A549 (cell line): ENCODE measurements at regions not wholly inside any gene's neighbourhood (a gene's known extent, or its start where the extent isn't known, plus 50 kb on each side); places are given as distances from the start of the nearest gene placed in this dataset.

ENCODE experiments used
- EP300 ChIP-seq, 2 experiments: fragments of >200 bp; sonication (Bioruptor Twin); formaldehyde crosslinking; IDR thresholded peaks; 2 replicates in 1 of 2; 3 replicates in 1 of 2; pipeline ENCODE4 v1.6.1; 2016 to 2017
- ESRRA ChIP-seq: fragments of 150-350 bp; IDR thresholded peaks from 2 replicates; pipeline ENCODE4 v1.6.1; 2014; ENCODE audit warnings: mild to moderate bottlenecking, low read length, borderline replicate concordance
- JUN ChIP-seq, 2 experiments: fragments of >200 bp; sonication (Bioruptor Twin); formaldehyde crosslinking; IDR thresholded peaks; 2 replicates in 1 of 2; 3 replicates in 1 of 2; pipeline ENCODE4 v1.6.1; 2016 to 2017
- KDM1A ChIP-seq: fragments of 200-600 bp; sonication (generic); IDR thresholded peaks from 2 replicates; pipeline ENCODE4 v1.6.1; 2016; ENCODE audit warnings: low read depth, mild to moderate bottlenecking
- MAZ ChIP-seq: fragments of 150-350 bp; IDR thresholded peaks from 2 replicates; pipeline ENCODE4 v1.6.1; 2014; ENCODE audit warnings: antibody characterized with exemption, low read depth, low read length, borderline replicate concordance
- POLR2A ChIP-seq: IDR thresholded peaks from 2 replicates; pipeline ENCODE4 v1.6.1; 2012; ENCODE audit warnings: mild to moderate bottlenecking, low read length
- RAD21 ChIP-seq, 2 experiments: fragments of >200 bp in 1 of 2; sonication (Bioruptor Twin) in 1 of 2; formaldehyde crosslinking in 1 of 2; IDR thresholded peaks in 1 of 2; conservative IDR thresholded peaks in 1 of 2; 2 replicates in 1 of 2; 3 replicates in 1 of 2; pipeline ENCODE4 v1.6.1; 2012 to 2018; ENCODE audit warnings: inconsistent platforms in 1 of 2
- RCOR1 ChIP-seq: fragments of 150-350 bp; IDR thresholded peaks from 2 replicates; pipeline ENCODE4 v1.6.1; 2014; ENCODE audit warnings: antibody characterized with exemption, low read length, low read depth
- TP53 ChIP-seq: fragments of 250-450 bp; sonication (Bioruptor Pico); IDR thresholded peaks from 2 replicates; pipeline ENCODE4 v1.5.0; 2021; ENCODE audit warnings: mild to moderate bottlenecking, moderate library complexity
- TF ChIP-seq, protein P1 (sequence below): fragments of >200 bp; sonication (Bioruptor Twin); formaldehyde crosslinking; IDR thresholded peaks from 3 replicates; pipeline ENCODE4 v1.5.1; 2016
- TF ChIP-seq, protein P2 (sequence below): fragments of 250-450 bp; sonication (Bioruptor Pico); IDR thresholded peaks from 2 replicates; pipeline ENCODE4 v1.5.0; 2021; ENCODE audit warnings: mild to moderate bottlenecking, moderate library complexity, borderline replicate concordance
- TF ChIP-seq, protein P3 (sequence below): IDR thresholded peaks from 2 replicates; pipeline ENCODE4 v1.6.1; 2012; ENCODE audit warnings: low read depth, borderline replicate concordance
- TF ChIP-seq, protein P4 (sequence below): IDR thresholded peaks from 2 replicates; pipeline ENCODE4 v1.6.1; 2012
- TF ChIP-seq, protein P5 (sequence below): fragments of 200-600 bp; sonication (generic); IDR thresholded peaks from 2 replicates; pipeline ENCODE4 v1.6.1; 2016; ENCODE audit warnings: antibody characterized with exemption, mild to moderate bottlenecking, moderate library complexity

DNA sequence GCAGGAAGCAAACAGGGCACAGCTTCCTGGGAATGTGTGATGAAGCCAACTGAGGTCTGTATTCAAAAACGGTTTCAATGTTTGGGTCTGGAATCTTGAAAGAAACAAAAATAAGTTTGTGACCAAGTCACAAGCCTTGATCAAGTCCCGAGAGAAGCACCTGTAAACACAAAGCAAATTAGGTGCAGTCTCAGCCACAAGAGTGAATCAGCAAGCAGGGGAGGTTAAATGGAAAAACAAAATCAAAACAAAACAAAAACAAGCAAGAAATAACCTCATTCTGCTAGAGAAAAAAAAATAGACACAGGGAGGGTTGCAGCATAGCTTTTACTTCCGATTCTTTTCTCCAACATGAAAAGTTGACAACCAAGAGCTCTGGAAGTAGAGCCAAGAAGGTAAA lies 201.7 kb downstream of the CLIC5 start:
- TF ChIP-seq, protein P1, sequence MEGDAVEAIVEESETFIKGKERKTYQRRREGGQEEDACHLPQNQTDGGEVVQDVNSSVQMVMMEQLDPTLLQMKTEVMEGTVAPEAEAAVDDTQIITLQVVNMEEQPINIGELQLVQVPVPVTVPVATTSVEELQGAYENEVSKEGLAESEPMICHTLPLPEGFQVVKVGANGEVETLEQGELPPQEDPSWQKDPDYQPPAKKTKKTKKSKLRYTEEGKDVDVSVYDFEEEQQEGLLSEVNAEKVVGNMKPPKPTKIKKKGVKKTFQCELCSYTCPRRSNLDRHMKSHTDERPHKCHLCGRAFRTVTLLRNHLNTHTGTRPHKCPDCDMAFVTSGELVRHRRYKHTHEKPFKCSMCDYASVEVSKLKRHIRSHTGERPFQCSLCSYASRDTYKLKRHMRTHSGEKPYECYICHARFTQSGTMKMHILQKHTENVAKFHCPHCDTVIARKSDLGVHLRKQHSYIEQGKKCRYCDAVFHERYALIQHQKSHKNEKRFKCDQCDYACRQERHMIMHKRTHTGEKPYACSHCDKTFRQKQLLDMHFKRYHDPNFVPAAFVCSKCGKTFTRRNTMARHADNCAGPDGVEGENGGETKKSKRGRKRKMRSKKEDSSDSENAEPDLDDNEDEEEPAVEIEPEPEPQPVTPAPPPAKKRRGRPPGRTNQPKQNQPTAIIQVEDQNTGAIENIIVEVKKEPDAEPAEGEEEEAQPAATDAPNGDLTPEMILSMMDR: no peak
- TF ChIP-seq RCOR1 (no peak), KDM1A (no peak), TP53 (CRISPR knock-in tag) (no peak), POLR2A (no peak), JUN (IDR thresholded peaks at IDR 0.05) (no peak), EP300 (IDR thresholded peaks at IDR 0.05) (no peak), RAD21 (conservative IDR thresholded peaks at IDR 0.05 in 1 of 2, IDR thresholded peaks at IDR 0.05 in 1 of 2) (no peak), MAZ (no peak), ESRRA (no peak)
- TF ChIP-seq, protein P2, sequence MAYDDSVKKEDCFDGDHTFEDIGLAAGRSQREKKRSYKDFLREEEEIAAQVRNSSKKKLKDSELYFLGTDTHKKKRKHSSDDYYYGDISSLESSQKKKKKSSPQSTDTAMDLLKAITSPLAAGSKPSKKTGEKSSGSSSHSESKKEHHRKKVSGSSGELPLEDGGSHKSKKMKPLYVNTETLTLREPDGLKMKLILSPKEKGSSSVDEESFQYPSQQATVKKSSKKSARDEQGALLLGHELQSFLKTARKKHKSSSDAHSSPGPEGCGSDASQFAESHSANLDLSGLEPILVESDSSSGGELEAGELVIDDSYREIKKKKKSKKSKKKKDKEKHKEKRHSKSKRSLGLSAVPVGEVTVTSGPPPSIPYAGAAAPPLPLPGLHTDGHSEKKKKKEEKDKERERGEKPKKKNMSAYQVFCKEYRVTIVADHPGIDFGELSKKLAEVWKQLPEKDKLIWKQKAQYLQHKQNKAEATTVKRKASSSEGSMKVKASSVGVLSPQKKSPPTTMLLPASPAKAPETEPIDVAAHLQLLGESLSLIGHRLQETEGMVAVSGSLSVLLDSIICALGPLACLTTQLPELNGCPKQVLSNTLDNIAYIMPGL (CRISPR knock-in tag): no peak
- TF ChIP-seq, protein P3, sequence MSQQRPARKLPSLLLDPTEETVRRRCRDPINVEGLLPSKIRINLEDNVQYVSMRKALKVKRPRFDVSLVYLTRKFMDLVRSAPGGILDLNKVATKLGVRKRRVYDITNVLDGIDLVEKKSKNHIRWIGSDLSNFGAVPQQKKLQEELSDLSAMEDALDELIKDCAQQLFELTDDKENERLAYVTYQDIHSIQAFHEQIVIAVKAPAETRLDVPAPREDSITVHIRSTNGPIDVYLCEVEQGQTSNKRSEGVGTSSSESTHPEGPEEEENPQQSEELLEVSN: no peak
- TF ChIP-seq, protein P4, sequence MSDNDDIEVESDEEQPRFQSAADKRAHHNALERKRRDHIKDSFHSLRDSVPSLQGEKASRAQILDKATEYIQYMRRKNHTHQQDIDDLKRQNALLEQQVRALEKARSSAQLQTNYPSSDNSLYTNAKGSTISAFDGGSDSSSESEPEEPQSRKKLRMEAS: no peak
- TF ChIP-seq, protein P5, sequence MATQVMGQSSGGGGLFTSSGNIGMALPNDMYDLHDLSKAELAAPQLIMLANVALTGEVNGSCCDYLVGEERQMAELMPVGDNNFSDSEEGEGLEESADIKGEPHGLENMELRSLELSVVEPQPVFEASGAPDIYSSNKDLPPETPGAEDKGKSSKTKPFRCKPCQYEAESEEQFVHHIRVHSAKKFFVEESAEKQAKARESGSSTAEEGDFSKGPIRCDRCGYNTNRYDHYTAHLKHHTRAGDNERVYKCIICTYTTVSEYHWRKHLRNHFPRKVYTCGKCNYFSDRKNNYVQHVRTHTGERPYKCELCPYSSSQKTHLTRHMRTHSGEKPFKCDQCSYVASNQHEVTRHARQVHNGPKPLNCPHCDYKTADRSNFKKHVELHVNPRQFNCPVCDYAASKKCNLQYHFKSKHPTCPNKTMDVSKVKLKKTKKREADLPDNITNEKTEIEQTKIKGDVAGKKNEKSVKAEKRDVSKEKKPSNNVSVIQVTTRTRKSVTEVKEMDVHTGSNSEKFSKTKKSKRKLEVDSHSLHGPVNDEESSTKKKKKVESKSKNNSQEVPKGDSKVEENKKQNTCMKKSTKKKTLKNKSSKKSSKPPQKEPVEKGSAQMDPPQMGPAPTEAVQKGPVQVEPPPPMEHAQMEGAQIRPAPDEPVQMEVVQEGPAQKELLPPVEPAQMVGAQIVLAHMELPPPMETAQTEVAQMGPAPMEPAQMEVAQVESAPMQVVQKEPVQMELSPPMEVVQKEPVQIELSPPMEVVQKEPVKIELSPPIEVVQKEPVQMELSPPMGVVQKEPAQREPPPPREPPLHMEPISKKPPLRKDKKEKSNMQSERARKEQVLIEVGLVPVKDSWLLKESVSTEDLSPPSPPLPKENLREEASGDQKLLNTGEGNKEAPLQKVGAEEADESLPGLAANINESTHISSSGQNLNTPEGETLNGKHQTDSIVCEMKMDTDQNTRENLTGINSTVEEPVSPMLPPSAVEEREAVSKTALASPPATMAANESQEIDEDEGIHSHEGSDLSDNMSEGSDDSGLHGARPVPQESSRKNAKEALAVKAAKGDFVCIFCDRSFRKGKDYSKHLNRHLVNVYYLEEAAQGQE: no peak
